ENCODE measurements at regions not wholly inside any gene's neighbourhood (a gene's known extent, or its start where the extent isn't known, plus 50 kb on each side); places are given as distances from the start of the nearest gene placed in this dataset.

- Histone ChIP-seq H2BK15ac (ENCODE audit: low read length) (no peak overlapping the region), H3K18ac (ENCODE audit: extremely low read depth, low read length) (no peak overlapping the region), H3K9ac (replicated peaks in 1 of 4; ENCODE audit: extremely low read depth in 1 of 4, low read depth in 3 of 4, low read length in 3 of 4) (no peak overlapping the region), H3K36me3 (ENCODE audit: control insufficient read depth in 2 of 4, insufficient read depth in 4 of 4, low read length in 3 of 4) (no peaks in the 10 kb centered on the region), H3K27ac (ENCODE audit: low read depth, low read length) (no peak overlapping the region), H3K4me3 (ENCODE audit: extremely low read depth in 1 of 4, insufficient read depth in 2 of 4, low read depth in 3 of 4, low read length in 4 of 4) (no peak overlapping the region), H2BK20ac (ENCODE audit: low read length) (no peak overlapping the region), H2AK5ac (ENCODE audit: low read depth, low read length) (no peak overlapping the region), H4K91ac (replicated peaks; ENCODE audit: insufficient read length, low read length) (no peak overlapping the region), H3K14ac (ENCODE audit: insufficient read length) (no peak overlapping the region), H3K23ac (ENCODE audit: insufficient read length) (no peak overlapping the region), H4K8ac (ENCODE audit: extremely low read depth, insufficient read depth, low read length) (no peak overlapping the region), H3K4me2 (ENCODE audit: insufficient read depth in 1 of 2, low read depth in 2 of 2, low read length in 2 of 2) (no peak overlapping the region), H3K9me3 (ENCODE audit: insufficient read depth in 2 of 2, low read depth in 1 of 2, low read length in 1 of 2) (no peaks in the 10 kb centered on the region), H3K56ac (replicated peaks; ENCODE audit: insufficient read length, low read depth, low read length) (no peak overlapping the region), H2BK12ac (ENCODE audit: low read depth, low read length) (no peak overlapping the region), H3K79me2 (ENCODE audit: control insufficient read depth in 1 of 2, insufficient read depth in 2 of 2, low read length in 2 of 2) (no peaks in the 10 kb centered on the region), H4K20me1 (replicated peaks in 1 of 2; ENCODE audit: control insufficient read depth in 1 of 2, insufficient read depth in 2 of 2, low read length in 2 of 2) (no peaks in the 10 kb centered on the region), H2BK5ac (ENCODE audit: low read depth, low read length) (no peak overlapping the region), H2BK120ac (replicated peaks; ENCODE audit: low read depth, low read length) (no peak overlapping the region), H2AFZ (ENCODE audit: low read length) (no peak overlapping the region), H3K4me1 (replicated peaks in 1 of 4; ENCODE audit: control insufficient read depth in 3 of 4, insufficient read depth in 4 of 4, low read length in 3 of 4) (no peaks in the 10 kb centered on the region), H3K23me2 (ENCODE audit: low read depth, low read length) (no peaks in the 10 kb centered on the region), H3K79me1 (ENCODE audit: low read depth, low read length) (no peaks in the 10 kb centered on the region), H3K4ac (replicated peaks; ENCODE audit: insufficient read length, low read depth, low read length) (no peak overlapping the region), H3K27me3 (replicated peaks in 1 of 4; ENCODE audit: control insufficient read depth in 3 of 4, extremely low read depth in 1 of 4, insufficient read depth in 3 of 4, low read length in 3 of 4) (peaks cover 0 to 16% (median 10%) of the 10 kb centered on the region in 4 experiments; a peak in 3 of 7 replicates), H4K5ac (ENCODE audit: insufficient read length, low read depth, low read length) (no peak overlapping the region)
- CTCF ChIA-PET (ENCODE audit: partially characterized antibody): no interaction called here
- FAIRE-seq (no peak), DNase-seq (ENCODE audit: low read depth in 1 of 2, low spot score in 2 of 2) (no peak)
- POLR2A ChIA-PET (ENCODE audit: partially characterized antibody): no interaction called here
- WGBS, 2 experiments (ENCODE audit: extremely low coverage in 1 of 2, insufficient coverage in 1 of 2, insufficient read length in 1 of 2, insufficient replicate concordance in 2 of 2, low coverage in 1 of 2, low lambda C conversion rate in 2 of 2, missing lambda C conversion rate in 1 of 2): 81% methylated on average over 2 of the region's 2 CpGs; no CpG with 5 or more reads in 1 of the 2 experiments
- no peak for TF ChIP-seq RFX5 (IDR thresholded peaks at IDR 0.05; ENCODE audit: borderline replicate concordance, low read depth, low read length)
- TF ChIP-seq KDM5A (IDR thresholded peaks at IDR 0.05; ENCODE audit: low read length): no peak
- no peak for TF ChIP-seq TBP (IDR thresholded peaks at IDR 0.05; ENCODE audit: low read depth, low read length)
- TF ChIP-seq HDAC2 (IDR thresholded peaks at IDR 0.05; ENCODE audit: borderline replicate concordance in 1 of 2, low read depth in 2 of 2, low read length in 2 of 2): no peak
- no peak for TF ChIP-seq RBBP5 (IDR thresholded peaks at IDR 0.05; ENCODE audit: borderline replicate concordance, low read depth, low read length)
- TF ChIP-seq TCF12 (IDR thresholded peaks at IDR 0.05; ENCODE audit: low read depth, low read length): no peak
- TF ChIP-seq YY1 (IDR thresholded peaks at IDR 0.05; ENCODE audit: low read depth, low read length): no peak
- no peak for TF ChIP-seq ATF2 (IDR thresholded peaks at IDR 0.05; ENCODE audit: low read length)
- TF ChIP-seq JUN (IDR thresholded peaks at IDR 0.05; ENCODE audit: low read depth, low read length): no peak
- TF ChIP-seq, protein P1, sequence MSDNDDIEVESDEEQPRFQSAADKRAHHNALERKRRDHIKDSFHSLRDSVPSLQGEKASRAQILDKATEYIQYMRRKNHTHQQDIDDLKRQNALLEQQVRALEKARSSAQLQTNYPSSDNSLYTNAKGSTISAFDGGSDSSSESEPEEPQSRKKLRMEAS (IDR thresholded peaks at IDR 0.05): no peak
- TF ChIP-seq ZNF274 (IDR thresholded peaks at IDR 0.05; ENCODE audit: borderline replicate concordance, extremely low read depth, low read length): no peak
These were observed 347.1 kb upstream of the MANEA start for GRCh38 chr6:95230071-95230740.
